GM18499 (cell line): ENCODE measurements at regions not wholly inside any gene's neighbourhood (a gene's known extent, or its start where the extent isn't known, plus 50 kb on each side); places are given as distances from the start of the nearest gene placed in this dataset.

ENCODE experiments used
- ATAC-seq: cut with Tn5 transposase; IDR thresholded peaks from one replicate; pipeline ENCODE4 v1.9.1; 2021; ENCODE audit warnings: moderate number of reproducible peaks; ENCODE audit not compliant: insufficient read depth, unreplicated experiment

- ATAC-seq, result no peak
Observed at GRCh38 chr11:23022854-23023253, 162.6 kb upstream of the CCDC179 start.

GRCh38 chr11:23023319-23023718 is 163.0 kb upstream of the CCDC179 start:
- ATAC-seq, result no peak

- no peak for ATAC-seq
Observed at GRCh38 chr11:23041001-23041503, 180.8 kb upstream of the CCDC179 start.

GRCh38 chr11:23058656-23059055 is 198.4 kb upstream of the CCDC179 start:
- ATAC-seq, result no peak

- ATAC-seq, result no peak
Observed at GRCh38 chr11:23063276-23063675, 203.0 kb upstream of the CCDC179 start.

- peak; percentile 67 for ATAC-seq
Observed at GRCh38 chr11:23078289-23078971, 218.2 kb upstream of the CCDC179 start.

GRCh38 chr11:23079382-23079813 is 219.1 kb upstream of the CCDC179 start:
- ATAC-seq, result peak; percentile 76

GRCh38 chr11:23087407-23087806 is 227.1 kb upstream of the CCDC179 start:
- ATAC-seq, result no peak

- no peak for ATAC-seq
Observed at GRCh38 chr11:23090659-23091058, 230.4 kb upstream of the CCDC179 start.

GRCh38 chr11:23095650-23096189 is 235.4 kb upstream of the CCDC179 start:
- no peak for ATAC-seq

- no peak for ATAC-seq
Observed at GRCh38 chr11:23097891-23098290, 237.6 kb upstream of the CCDC179 start.

- no peak for ATAC-seq
Observed at GRCh38 chr11:23099256-23099655, 239.0 kb upstream of the CCDC179 start.

GRCh38 chr11:23100726-23101125 is 240.5 kb upstream of the CCDC179 start:
- ATAC-seq, result no peak

GRCh38 chr11:23103416-23103815 is 243.1 kb upstream of the CCDC179 start:
- no peak for ATAC-seq

GRCh38 chr11:23111527-23111926 is 251.3 kb upstream of the CCDC179 start:
- ATAC-seq, result no peak

- ATAC-seq, result no peak
Observed at GRCh38 chr11:23112390-23112789, 252.1 kb upstream of the CCDC179 start.

- ATAC-seq, result peak; percentile 47
Observed at GRCh38 chr11:23112987-23113886, 253.0 kb upstream of the CCDC179 start.

- ATAC-seq, result no peak
Observed at GRCh38 chr11:23113887-23114216, 253.6 kb upstream of the CCDC179 start.

- no peak for ATAC-seq
Observed at GRCh38 chr11:23123753-23124152, 263.5 kb upstream of the CCDC179 start.

- no peak for ATAC-seq
Observed at GRCh38 chr11:23124249-23124648, 264.0 kb upstream of the CCDC179 start.

- no peak for ATAC-seq
Observed at GRCh38 chr11:23124996-23125395, 264.7 kb upstream of the CCDC179 start.
